CD14-positive monocyte (primary cell): ENCODE measurements at regions not wholly inside any gene's neighbourhood (a gene's known extent, or its start where the extent isn't known, plus 50 kb on each side); places are given as distances from the start of the nearest gene placed in this dataset.

ENCODE experiments used
- DNase-seq, 3 donors: peaks; one replicate each; pipeline ENCODE4 v3.0.0-alpha.2; 2011 to 2022
- H2AFZ ChIP-seq: 2 replicates; pipeline ENCODE4 v1.6.0; 2012; ENCODE audit warnings: mild to moderate bottlenecking, low read depth, low read length, inconsistent platforms; ENCODE audit not compliant: insufficient read depth, poor library complexity, severe bottlenecking
- H3K27ac ChIP-seq, 2 donors: 1 replicate in 1 of 2; 2 replicates in 1 of 2; pipeline ENCODE4 v1.5.1; 2012 to 2013; ENCODE audit warnings: low read length in 2 of 2, control low read depth in 1 of 2, inconsistent platforms in 1 of 2, low read depth in 1 of 2, mild to moderate bottlenecking in 1 of 2
- H3K27me3 ChIP-seq, 2 donors: one replicate each; pipeline versions ENCODE4 v1.6.0 to v1.6.1; 2011 to 2013; ENCODE audit warnings: low read length in 2 of 2; ENCODE audit not compliant: control insufficient read depth in 2 of 2, insufficient read depth in 2 of 2
- H3K36me3 ChIP-seq, 2 donors: replicated peaks in 1 of 2; 1 replicate in 1 of 2; 2 replicates in 1 of 2; pipeline versions ENCODE4 v1.5.1 to v1.6.1; 2012 to 2013; ENCODE audit warnings: low read length in 2 of 2, control low read depth in 1 of 2, inconsistent platforms in 1 of 2, mild to moderate bottlenecking in 1 of 2; ENCODE audit not compliant: insufficient read depth in 2 of 2, control insufficient read depth in 1 of 2
- H3K4me1 ChIP-seq, 2 donors: 1 replicate in 1 of 2; 2 replicates in 1 of 2; pipeline versions ENCODE4 v1.5.1 to v1.6.1; 2012 to 2013; ENCODE audit warnings: low read length in 2 of 2, control low read depth in 1 of 2, inconsistent platforms in 1 of 2, mild to moderate bottlenecking in 1 of 2, moderate library complexity in 1 of 2; ENCODE audit not compliant: insufficient read depth in 2 of 2, control insufficient read depth in 1 of 2
- H3K4me2 ChIP-seq: replicated peaks from 2 replicates; pipeline ENCODE3; 2012; ENCODE audit warnings: low read length, moderate library complexity, mild to moderate bottlenecking; ENCODE audit not compliant: poor library complexity, severe bottlenecking; ENCODE audit errors: extremely low read depth
- H3K4me3 ChIP-seq, 3 experiments: fragments of 200-600 bp in 1 of 3; sonication (generic) in 1 of 3; replicated peaks in 1 of 3; 1 replicate in 2 of 3; 2 replicates in 1 of 3; pipeline ENCODE4 v1.5.1; 2011 to 2013; ENCODE audit warnings: low read length in 3 of 3, mild to moderate bottlenecking in 3 of 3, control low read depth in 2 of 3, low read depth in 2 of 3, inconsistent platforms in 1 of 3, moderate library complexity in 1 of 3
- H3K79me2 ChIP-seq: 2 replicates; pipeline ENCODE4 v1.6.0; 2012; ENCODE audit warnings: mild to moderate bottlenecking, control low read depth, inconsistent platforms, low read length, moderate library complexity; ENCODE audit not compliant: insufficient read depth
- H3K9ac ChIP-seq: 2 replicates; pipeline ENCODE4 v1.6.0; 2017; ENCODE audit warnings: low read length, mild to moderate bottlenecking; ENCODE audit not compliant: insufficient read depth, poor library complexity, severe bottlenecking
- H3K9me3 ChIP-seq, 2 donors: replicated peaks in 1 of 2; 1 replicate in 1 of 2; 2 replicates in 1 of 2; pipeline versions ENCODE4 v1.5.1 to v1.6.1; 2012 to 2013; ENCODE audit warnings: low read length in 2 of 2, control low read depth in 1 of 2; ENCODE audit not compliant: control insufficient read depth in 1 of 2, insufficient read depth in 1 of 2
- H4K20me1 ChIP-seq: 2 replicates; pipeline ENCODE4 v1.6.0; 2012; ENCODE audit warnings: mild to moderate bottlenecking, low read length, control low read depth, moderate library complexity; ENCODE audit not compliant: insufficient read depth
- H3K27ac Mint-ChIP-seq, 7 donors: one replicate each; pipeline ENCODE4 v1.8.0; 2020; ENCODE audit warnings: mild to moderate bottlenecking in 7 of 7, mixed read lengths in 7 of 7, moderate library complexity in 6 of 7, inconsistent platforms in 2 of 7
- H3K27me3 Mint-ChIP-seq, 3 donors: one replicate each; pipeline ENCODE4 v1.8.0; 2021 to 2022; ENCODE audit warnings: low read depth in 3 of 3, mild to moderate bottlenecking in 3 of 3, mixed read lengths in 3 of 3, moderate library complexity in 3 of 3, inconsistent platforms in 1 of 3
- H3K36me3 Mint-ChIP-seq, 2 donors: one replicate each; pipeline ENCODE4 v1.8.0; 2020; ENCODE audit warnings: mixed read lengths in 2 of 2, inconsistent platforms in 1 of 2, mild to moderate bottlenecking in 1 of 2
- H3K4me1 Mint-ChIP-seq: one replicate; pipeline ENCODE4 v1.8.0; 2020; ENCODE audit warnings: mild to moderate bottlenecking, mixed read lengths
- H3K4me3 Mint-ChIP-seq, 2 donors: one replicate each; pipeline ENCODE4 v1.8.0; 2020; ENCODE audit warnings: mild to moderate bottlenecking in 2 of 2, mixed read lengths in 2 of 2, moderate library complexity in 1 of 2
- H3K9me3 Mint-ChIP-seq, 7 donors: one replicate each; pipeline ENCODE4 v1.8.0; 2020 to 2022; ENCODE audit warnings: mixed read lengths in 7 of 7, mild to moderate bottlenecking in 6 of 7, moderate library complexity in 6 of 7, inconsistent platforms in 2 of 7
- CTCF ChIP-seq: fragments of 200-600 bp; IDR thresholded peaks from one replicate; pipeline ENCODE4 v1.8.0; 2022; ENCODE audit warnings: antibody characterized with exemption, mild to moderate bottlenecking
- WGBS: methylation state at CpG from one replicate; pipeline ENCODE4 v1.1.5; 2013; ENCODE audit warnings: missing lambda C conversion rate; ENCODE audit not compliant: insufficient coverage; 5-methylcytosine and 5-hydroxymethylcytosine counted together
- intact Hi-C, 2 donors: fragments of 100-400 bp; cut with micrococcal nuclease; formaldehyde crosslinking; loops; one replicate each; pipeline versions ENCODE4 v1.15.0 to v1.15.1; 2023

DNA sequence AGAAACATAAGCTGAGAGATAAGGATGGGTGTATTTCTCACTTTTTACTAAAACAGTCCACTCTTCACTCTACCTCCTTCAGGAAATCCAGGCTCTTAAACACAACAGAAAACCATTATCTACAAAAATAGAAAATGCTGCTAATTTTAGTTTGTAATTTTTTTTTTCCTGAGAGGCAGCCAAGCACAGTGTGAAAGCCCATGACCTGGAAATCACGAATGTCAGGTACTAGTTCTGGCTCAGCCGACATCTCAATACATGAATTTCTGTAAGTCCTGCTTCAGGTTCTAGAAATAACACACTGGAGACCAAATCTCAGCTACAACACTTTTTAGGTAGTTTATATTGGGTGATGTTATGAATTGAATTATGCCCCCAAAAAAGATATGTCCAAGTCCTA, 308.9 kb downstream of the KCNA4 start:
- no peaks in the 10 kb centered on the region for H3K4me1 Mint-ChIP-seq

DNA sequence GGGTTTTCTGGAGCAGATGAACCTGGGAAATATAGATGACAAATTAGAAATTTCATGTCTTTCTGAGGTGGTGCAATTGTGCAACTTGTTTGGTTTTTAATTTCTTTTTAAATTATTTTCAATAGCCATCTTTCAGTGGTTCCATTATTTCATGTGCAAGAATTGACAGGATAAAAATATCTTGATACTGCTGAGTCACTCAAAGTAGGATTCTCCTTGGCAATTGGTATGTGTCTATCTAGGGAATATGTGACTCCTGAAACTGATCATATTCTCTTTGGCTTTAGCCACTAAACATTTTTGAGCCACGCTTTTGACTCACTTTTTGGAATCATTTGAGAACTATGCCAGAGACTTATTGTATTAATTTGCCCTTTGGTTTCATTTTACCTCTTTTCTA, 331.5 kb downstream of the KCNA4 start:
- Mint-ChIP-seq H3K27ac (no peak overlapping the region), H3K9me3 (peaks cover 0 to 5% (median 2%) of the 10 kb centered on the region in 7 donors), H3K36me3 (no peaks in the 10 kb centered on the region), H3K4me1 (no peaks in the 10 kb centered on the region), H3K27me3 (no peaks in the 10 kb centered on the region), H3K4me3 (no peak overlapping the region)
- Histone ChIP-seq H3K9ac (no peak overlapping the region), H3K4me2 (no peak overlapping the region), H3K27me3 (no peaks in the 10 kb centered on the region), H3K27ac (no peak overlapping the region), H3K4me3 (no peak overlapping the region), H2AFZ (no peak overlapping the region), H3K36me3 (no peaks in the 10 kb centered on the region), H3K79me2 (no peaks in the 10 kb centered on the region), H3K4me1 (no peaks in the 10 kb centered on the region), H4K20me1 (no peaks in the 10 kb centered on the region), H3K9me3 (peaks cover 0 to 2% of the 10 kb centered on the region in 2 donors)
- DNase-seq: no peak
- no peak for TF ChIP-seq CTCF
- 100% methylated on average over 1 of the region's 1 CpG for WGBS
- intact Hi-C loops: no loop called here

More for the DNA sequence above, 308.9 kb downstream of the KCNA4 start:
- Mint-ChIP-seq H3K9me3 (peaks cover 4 to 21% (median 9%) of the 10 kb centered on the region in 7 donors), H3K36me3 (no peaks in the 10 kb centered on the region), H3K4me3 (no peak overlapping the region), H3K27ac (no peak overlapping the region), H3K27me3 (no peaks in the 10 kb centered on the region)
- Histone ChIP-seq H3K9ac (no peak overlapping the region), H3K27ac (no peak overlapping the region), H3K4me3 (no peak overlapping the region), H3K79me2 (no peaks in the 10 kb centered on the region), H3K4me1 (no peaks in the 10 kb centered on the region), H2AFZ (no peak overlapping the region), H3K9me3 (peaks cover 0 to 13% of the 10 kb centered on the region in 2 donors), H3K27me3 (no peaks in the 10 kb centered on the region), H3K4me2 (no peak overlapping the region), H4K20me1 (no peaks in the 10 kb centered on the region), H3K36me3 (no peaks in the 10 kb centered on the region)
- intact Hi-C loops: no loop called here
- no peak for TF ChIP-seq CTCF
- no CpG with 5 or more reads among the region's 2 CpGs for WGBS
- DNase-seq: no peak
